Tibial nerve (tissue), 4 donors: ENCODE measurements at regions not wholly inside any gene's neighbourhood (a gene's known extent, or its start where the extent isn't known, plus 50 kb on each side); places are given as distances from the start of the nearest gene placed in this dataset.

Experiments
- DNase-seq, 2 donors: peaks; one replicate each; pipeline ENCODE4 v3.0.0-alpha.2; 2019; ENCODE audit warnings: low spot score in 2 of 2
- H3K27ac ChIP-seq, 4 donors: fragments of 200-600 bp; sonication (generic) in 3 of 4; one replicate each; pipeline ENCODE4 v1.5.1; 2017 to 2019; ENCODE audit warnings: mild to moderate bottlenecking in 1 of 4
- H3K27me3 ChIP-seq, 2 donors: fragments of 200-600 bp; sonication (generic) in 1 of 2; one replicate each; pipeline versions ENCODE4 v1.5.1 to v1.6.0; 2017 to 2019
- H3K36me3 ChIP-seq, 3 donors: fragments of 200-600 bp; sonication (generic); one replicate each; pipeline ENCODE4 v1.5.1; 2018 to 2019
- H3K4me1 ChIP-seq, 4 donors: fragments of 200-600 bp; sonication (generic) in 3 of 4; one replicate each; pipeline ENCODE4 v1.5.1; 2017 to 2019
- H3K4me3 ChIP-seq, 4 donors: fragments of 200-600 bp; sonication (generic) in 3 of 4; one replicate each; pipeline ENCODE4 v1.5.1; 2017 to 2019; ENCODE audit warnings: mild to moderate bottlenecking in 1 of 4, moderate library complexity in 1 of 4
- H3K9me3 ChIP-seq, 4 donors: fragments of 200-600 bp; sonication (generic) in 3 of 4; one replicate each; pipeline ENCODE4 v1.5.1; 2017 to 2019
- EP300 ChIP-seq, 2 donors: sonication (generic); formaldehyde crosslinking; IDR thresholded peaks; one replicate each; pipeline ENCODE4 v1.6.1; 2017; ENCODE audit warnings: antibody characterized with exemption in 2 of 2, mild to moderate bottlenecking in 1 of 2
- POLR2A ChIP-seq, 2 donors: fragments of 450-650 bp; IDR thresholded peaks; one replicate each; pipeline ENCODE4 v1.6.1; 2017; ENCODE audit warnings: antibody characterized with exemption in 2 of 2, mild to moderate bottlenecking in 2 of 2, moderate library complexity in 2 of 2
- WGBS, 2 donors: methylation state at CpG; one replicate each; pipeline ENCODE4 v1.1.5; 2018; 5-methylcytosine and 5-hydroxymethylcytosine counted together
- TF ChIP-seq, protein P1 (sequence below), 5 experiments: fragments of 200-600 bp in 3 of 5; fragments of 450-650 bp in 2 of 5; sonication (generic) in 3 of 5; IDR thresholded peaks; one replicate each; pipeline ENCODE4 v1.5.1; 2016 to 2019; ENCODE audit warnings: antibody characterized with exemption in 5 of 5, mild to moderate bottlenecking in 3 of 5, moderate library complexity in 2 of 5

DNA sequence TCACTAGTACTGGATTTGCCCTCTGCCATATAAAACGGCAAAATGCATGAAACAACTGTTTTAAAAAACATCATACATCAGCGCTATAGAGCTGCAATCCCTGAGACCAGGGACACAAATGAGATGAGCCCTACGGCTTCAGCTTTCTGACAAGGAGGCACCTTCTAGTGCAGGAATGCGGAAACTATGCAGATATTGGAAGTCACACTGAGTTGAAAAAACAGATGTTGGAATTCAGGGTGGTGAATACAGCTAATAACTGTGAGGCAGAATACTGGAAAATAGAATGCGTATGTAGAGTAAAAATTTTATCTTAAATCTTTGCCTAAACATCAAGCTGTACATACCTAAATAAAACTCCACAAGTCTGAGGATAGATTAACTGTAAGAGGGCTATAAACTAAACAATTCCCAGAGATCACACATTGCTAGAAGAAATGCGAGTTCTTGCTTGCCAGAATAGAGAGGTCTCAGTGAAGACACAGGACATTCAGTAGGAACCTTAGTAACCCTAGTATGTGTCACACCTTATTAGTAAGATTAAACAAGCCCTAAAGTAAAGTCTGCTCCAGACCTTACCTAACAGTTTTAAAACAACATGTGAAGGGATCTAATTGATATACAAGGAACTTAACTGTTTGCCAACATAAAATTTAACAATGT, 541.4 kb upstream of the DDX18 start:
- Histone ChIP-seq H3K9me3 (peaks cover 0 to 10% (median 0%) of the 10 kb centered on the region in 4 donors), H3K4me3 (no peak overlapping the region), H3K4me1 (no peaks in the 10 kb centered on the region), H3K27me3 (no peaks in the 10 kb centered on the region), H3K36me3 (no peaks in the 10 kb centered on the region), H3K27ac (no peak overlapping the region)
- no peak for DNase-seq
- WGBS, 2 donors: 48 to 54% methylated on average over 6 of the region's 6 CpGs
- TF ChIP-seq POLR2A (IDR thresholded peaks at IDR 0.05): no peak
- TF ChIP-seq, protein P1, sequence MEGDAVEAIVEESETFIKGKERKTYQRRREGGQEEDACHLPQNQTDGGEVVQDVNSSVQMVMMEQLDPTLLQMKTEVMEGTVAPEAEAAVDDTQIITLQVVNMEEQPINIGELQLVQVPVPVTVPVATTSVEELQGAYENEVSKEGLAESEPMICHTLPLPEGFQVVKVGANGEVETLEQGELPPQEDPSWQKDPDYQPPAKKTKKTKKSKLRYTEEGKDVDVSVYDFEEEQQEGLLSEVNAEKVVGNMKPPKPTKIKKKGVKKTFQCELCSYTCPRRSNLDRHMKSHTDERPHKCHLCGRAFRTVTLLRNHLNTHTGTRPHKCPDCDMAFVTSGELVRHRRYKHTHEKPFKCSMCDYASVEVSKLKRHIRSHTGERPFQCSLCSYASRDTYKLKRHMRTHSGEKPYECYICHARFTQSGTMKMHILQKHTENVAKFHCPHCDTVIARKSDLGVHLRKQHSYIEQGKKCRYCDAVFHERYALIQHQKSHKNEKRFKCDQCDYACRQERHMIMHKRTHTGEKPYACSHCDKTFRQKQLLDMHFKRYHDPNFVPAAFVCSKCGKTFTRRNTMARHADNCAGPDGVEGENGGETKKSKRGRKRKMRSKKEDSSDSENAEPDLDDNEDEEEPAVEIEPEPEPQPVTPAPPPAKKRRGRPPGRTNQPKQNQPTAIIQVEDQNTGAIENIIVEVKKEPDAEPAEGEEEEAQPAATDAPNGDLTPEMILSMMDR (IDR thresholded peaks at IDR 0.05): no peak
- TF ChIP-seq EP300 (IDR thresholded peaks at IDR 0.05): no peak

DNA sequence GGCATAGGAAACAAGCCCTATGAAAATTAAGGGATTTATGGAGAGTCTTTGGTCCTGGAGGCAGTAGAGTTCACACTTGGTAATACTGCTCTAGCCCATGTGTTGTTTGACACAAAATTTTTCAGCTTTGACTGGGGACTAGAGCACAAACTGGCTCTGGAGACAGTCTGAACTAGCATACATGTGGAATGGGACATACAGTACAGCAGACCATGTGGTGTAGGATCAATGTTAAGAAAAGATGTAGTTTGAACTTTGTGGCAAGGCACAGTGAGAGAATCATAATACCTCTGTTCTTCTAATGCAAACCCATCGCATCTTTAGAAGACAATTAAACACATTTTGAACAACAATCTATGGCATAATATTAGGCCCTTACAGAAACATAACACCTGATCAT, 521.5 kb upstream of the DDX18 start:
- Histone ChIP-seq H3K4me1 (no peaks in the 10 kb centered on the region), H3K36me3 (no peaks in the 10 kb centered on the region), H3K27me3 (no peaks in the 10 kb centered on the region), H3K4me3 (no peak overlapping the region), H3K27ac (no peak overlapping the region), H3K9me3 (no peaks in the 10 kb centered on the region)
- 90 to 95% methylated on average over 1 of the region's 1 CpG for WGBS, 2 donors
- DNase-seq: no peak
- TF ChIP-seq, protein P1 (IDR thresholded peaks at IDR 0.05): no peak
- TF ChIP-seq POLR2A (IDR thresholded peaks at IDR 0.05): no peak

DNA sequence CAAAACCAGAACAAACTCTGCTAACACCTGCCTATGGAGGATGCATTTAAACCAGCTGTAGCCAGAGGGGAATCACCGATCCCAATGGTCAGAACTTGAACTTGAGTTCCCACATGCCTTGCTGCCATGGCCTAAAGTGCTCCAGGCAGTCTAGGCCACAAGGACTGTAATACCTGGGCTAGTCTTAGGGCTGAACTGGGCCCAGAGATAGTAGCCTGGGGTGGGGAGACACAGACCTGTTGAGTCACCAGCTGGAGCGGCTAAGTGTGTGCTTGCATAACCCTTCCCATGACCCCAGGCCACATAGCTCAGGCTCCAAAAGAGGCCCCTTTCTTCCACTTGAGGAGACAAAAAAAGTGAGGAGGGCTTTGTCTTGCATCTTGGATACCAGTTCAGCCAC, 515.0 kb upstream of the DDX18 start:
- Histone ChIP-seq H3K27me3 (no peaks in the 10 kb centered on the region), H3K27ac (no peak overlapping the region), H3K36me3 (no peaks in the 10 kb centered on the region), H3K9me3 (peaks cover 0 to 8% (median 0%) of the 10 kb centered on the region in 4 donors), H3K4me3 (no peak overlapping the region), H3K4me1 (no peaks in the 10 kb centered on the region)
- WGBS, 2 donors: 96 to 100% methylated on average over 1 to 2 of the region's 2 CpGs
- DNase-seq: no peak
- no peak for TF ChIP-seq EP300 (IDR thresholded peaks at IDR 0.05)
- no peak for TF ChIP-seq POLR2A (IDR thresholded peaks at IDR 0.05)
- TF ChIP-seq, protein P1 (IDR thresholded peaks at IDR 0.05): no peak

DNA sequence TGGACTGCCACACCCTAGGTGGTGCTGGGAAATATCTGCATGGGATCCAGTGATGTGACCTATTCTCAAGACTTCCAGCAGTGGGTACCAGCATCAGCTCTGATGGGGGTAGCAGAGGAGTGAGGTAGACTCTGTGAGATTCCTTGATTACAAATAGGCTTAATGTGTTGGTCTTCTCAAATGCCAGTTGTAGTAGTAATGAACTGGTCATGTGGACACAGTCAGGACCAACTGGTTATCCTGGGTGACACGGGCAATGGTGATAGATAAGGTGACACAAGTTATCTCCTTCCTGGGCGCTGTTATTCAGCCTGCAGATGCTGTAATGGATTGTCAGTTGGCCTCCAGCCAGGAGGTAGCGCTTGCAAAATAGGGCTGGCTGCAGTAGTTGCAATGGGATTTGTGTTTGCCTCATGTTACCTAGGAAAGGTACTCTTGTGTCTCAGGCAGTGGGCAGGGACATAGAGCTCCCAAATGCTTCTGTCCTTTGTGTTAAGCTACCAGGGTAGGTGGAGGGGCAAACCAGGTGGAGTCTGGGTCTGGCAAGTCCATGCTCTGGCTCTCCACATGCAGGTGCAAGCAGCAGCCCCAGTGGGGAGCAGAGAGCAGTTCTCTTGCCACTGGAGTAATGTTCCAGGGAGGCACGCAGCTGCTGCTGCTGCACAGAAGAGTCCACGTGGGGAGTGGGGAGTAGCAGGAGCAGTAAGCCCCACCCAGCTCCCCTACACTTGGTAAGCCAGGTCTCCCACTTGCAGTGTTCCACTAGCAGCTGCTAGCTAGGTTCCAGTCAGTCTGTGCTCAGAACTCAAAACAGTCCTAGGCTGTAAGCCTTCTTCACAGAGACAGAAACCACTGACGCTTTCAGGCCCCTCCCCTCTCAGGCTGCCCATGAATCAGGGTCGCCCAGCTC, 505.4 kb upstream of the DDX18 start:
- Histone ChIP-seq H3K27ac (no peak overlapping the region), H3K4me3 (no peak overlapping the region), H3K4me1 (no peaks in the 10 kb centered on the region), H3K9me3 (peaks cover 0 to 12% (median 0%) of the 10 kb centered on the region in 4 donors), H3K27me3 (no peaks in the 10 kb centered on the region), H3K36me3 (no peaks in the 10 kb centered on the region)
- DNase-seq: no peak
- TF ChIP-seq EP300 (IDR thresholded peaks at IDR 0.05): no peak
- TF ChIP-seq POLR2A (IDR thresholded peaks at IDR 0.05): no peak
- TF ChIP-seq, protein P1 (IDR thresholded peaks at IDR 0.05): no peak
- 84 to 90% methylated on average over 7 of the region's 7 CpGs for WGBS, 2 donors

DNA sequence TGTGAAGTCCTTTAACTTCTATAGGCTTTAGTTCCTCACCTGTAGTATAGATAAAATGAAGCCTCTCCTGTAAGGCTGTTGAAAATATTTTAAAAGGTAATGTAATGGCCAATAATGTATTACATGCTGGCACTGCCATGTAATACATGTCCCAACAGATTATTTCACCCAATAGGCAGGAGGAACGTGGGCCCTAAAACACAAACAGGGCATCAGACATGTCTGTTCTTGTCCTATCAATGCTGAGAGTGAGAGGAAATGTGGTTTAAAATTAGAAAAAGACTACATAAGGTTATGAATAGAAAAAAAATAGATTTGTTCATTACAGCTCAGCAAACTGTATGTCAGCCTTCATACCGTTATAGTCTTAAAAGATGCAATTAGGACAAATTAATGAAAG, 492.7 kb upstream of the DDX18 start:
- WGBS, 2 donors: 61 to 79% methylated on average over 2 of the region's 2 CpGs
- no peak overlapping the region for H3K4me3 ChIP-seq
- H3K27me3 ChIP-seq: no peaks in the 10 kb centered on the region
- no peak overlapping the region for H3K27ac ChIP-seq
- no peaks in the 10 kb centered on the region for H3K36me3 ChIP-seq
- no peak for DNase-seq
- TF ChIP-seq EP300 (IDR thresholded peaks at IDR 0.05) (no peak), POLR2A (IDR thresholded peaks at IDR 0.05) (no peak)
- TF ChIP-seq, protein P1 (IDR thresholded peaks at IDR 0.05): no peak
- H3K4me1 ChIP-seq: no peaks in the 10 kb centered on the region
- no peaks in the 10 kb centered on the region for H3K9me3 ChIP-seq
